HCT116 (cell line): ENCODE measurements at regions not wholly inside any gene's neighbourhood (a gene's known extent, or its start where the extent isn't known, plus 50 kb on each side); places are given as distances from the start of the nearest gene placed in this dataset.

Source experiments
- ATAC-seq: fragments of 200-7000 bp; cut with Tn5 transposase; 2 replicates; pipeline ENCODE4 v1.9.1; 2020; ENCODE audit warnings: mild to moderate bottlenecking, moderate library complexity
- BruUV-seq: library from RNA; stranded (reverse); fragments of 400-500 nt; replicated peaks from 2 replicates; lab custom pipeline; 2021; lab: Mats Ljungman, UMichigan
- CTCF ChIA-PET: fragments of 300-600 bp; sonication (Branson Sonifier 250); formaldehyde crosslinking; loops from one replicate; lab custom pipeline; 2021; ENCODE audit warnings: antibody characterized with exemption; lab: Charles Lee
- POLR2A ChIA-PET: fragments of 300-600, 350-600 bp; sonication (Branson Sonifier 250); formaldehyde crosslinking; loops from one replicate; lab custom pipeline; 2021; ENCODE audit warnings: antibody characterized with exemption; lab: Charles Lee
- RAD21 ChIA-PET, 2 experiments: fragments of 300-600 bp; sonication (Branson Sonifier 250); formaldehyde crosslinking; loops; one replicate each; lab custom pipeline; 2023; ENCODE audit warnings: low total read pairs in 2 of 2; ENCODE audit not compliant: uncharacterized antibody in 2 of 2, unreplicated experiment in 2 of 2, low non-redundant PET in 1 of 2; lab: Charles Lee
- DNase-seq: peaks from one replicate; pipeline ENCODE4 v3.0.0-alpha.2; 2010; ENCODE audit warnings: low read depth, low spot score
- H2AFZ ChIP-seq: fragments of 200-600 bp; shearing (Covaris generic), sonication (generic); 2 replicates; pipeline ENCODE4 v1.6.1; 2017; ENCODE audit warnings: low read depth, mixed run types, mixed read lengths, antibody characterized with exemption, low read length; ENCODE audit not compliant: poor library complexity, severe bottlenecking
- H3K27ac ChIP-seq: 2 replicates; pipeline ENCODE4 v1.5.1; 2012; ENCODE audit warnings: low read depth, low read length
- H3K27me3 ChIP-seq: fragments of 200-600 bp; sonication (generic); 2 replicates; pipeline ENCODE4 v1.6.1; 2016; ENCODE audit warnings: mixed run types, low read length, mixed read lengths; ENCODE audit not compliant: insufficient read depth
- H3K36me3 ChIP-seq, 2 experiments: fragments of 200-500 bp in 1 of 2; fragments of 200-600 bp in 1 of 2; sonication (Bioruptor generic) in 1 of 2; sonication (generic) in 1 of 2; 2 replicates each; pipeline versions ENCODE4 v1.5.1 to v1.6.1; 2014 to 2016; ENCODE audit warnings: low read length in 2 of 2, inconsistent platforms in 1 of 2, mixed read lengths in 1 of 2, mixed run types in 1 of 2; ENCODE audit not compliant: insufficient read depth in 2 of 2, control insufficient read depth in 1 of 2
- H3K4me1 ChIP-seq, 2 experiments: fragments of 200-600 bp in 1 of 2; sonication (generic) in 1 of 2; 2 replicates each; pipeline versions ENCODE4 v1.5.1 to v1.6.1; 2012 to 2017; ENCODE audit warnings: low read length in 2 of 2, inconsistent platforms in 1 of 2, mild to moderate bottlenecking in 1 of 2, mixed read lengths in 1 of 2, mixed run types in 1 of 2, moderate library complexity in 1 of 2; ENCODE audit not compliant: insufficient read depth in 2 of 2, control insufficient read depth in 1 of 2
- H3K4me2 ChIP-seq: fragments of 200-600 bp; sonication (generic); 2 replicates; pipeline ENCODE4 v1.6.1; 2017; ENCODE audit warnings: mixed run types, low read length, mixed read lengths
- H3K4me3 ChIP-seq, 2 experiments: fragments of 200-600 bp in 1 of 2; sonication (generic) in 1 of 2; replicated peaks in 1 of 2; 2 replicates each; pipeline ENCODE4 v1.5.1; 2011 to 2016; ENCODE audit warnings: low read length in 2 of 2, control low read depth in 1 of 2, low read depth in 1 of 2, mild to moderate bottlenecking in 1 of 2, mixed read lengths in 1 of 2, mixed run types in 1 of 2
- H3K79me2 ChIP-seq: fragments of 200-600 bp; sonication (generic); 2 replicates; pipeline ENCODE4 v1.6.1; 2017; ENCODE audit warnings: mild to moderate bottlenecking, mixed run types, low read length, moderate library complexity, mixed read lengths; ENCODE audit not compliant: insufficient read depth
- H3K9ac ChIP-seq: fragments of 200-600 bp; sonication (generic); 2 replicates; pipeline ENCODE4 v1.6.1; 2016; ENCODE audit warnings: low read length, mixed read lengths
- H3K9me2 ChIP-seq: fragments of 200-600 bp; sonication (generic), shearing (Covaris generic); 2 replicates; pipeline ENCODE4 v1.6.1; 2017; ENCODE audit warnings: mixed run types, mild to moderate bottlenecking, moderate library complexity; ENCODE audit not compliant: insufficient read depth
- H3K9me3 ChIP-seq, 2 experiments: fragments of 200-500 bp in 1 of 2; fragments of 200-600 bp in 1 of 2; sonication (Bioruptor generic) in 1 of 2; sonication (generic) in 1 of 2; 2 replicates each; pipeline ENCODE4 v1.6.1; 2014 to 2017; ENCODE audit warnings: low read length in 2 of 2, mixed read lengths in 2 of 2, inconsistent platforms in 1 of 2, low read depth in 1 of 2, mild to moderate bottlenecking in 1 of 2, mixed run types in 1 of 2, moderate library complexity in 1 of 2; ENCODE audit not compliant: control insufficient read depth in 1 of 2, insufficient read depth in 1 of 2
- H4K20me1 ChIP-seq: fragments of 200-600 bp; sonication (generic), shearing (Covaris generic); 2 replicates; pipeline ENCODE4 v1.6.1; 2017; ENCODE audit warnings: mixed run types, mild to moderate bottlenecking, moderate library complexity; ENCODE audit not compliant: insufficient read depth
- CBX3 ChIP-seq: IDR thresholded peaks from 2 replicates; pipeline ENCODE4 v1.6.1; 2012; ENCODE audit warnings: low read depth
- CEBPB ChIP-seq: IDR thresholded peaks from 2 replicates; pipeline ENCODE4 v1.6.1; 2012; ENCODE audit warnings: low read depth
- EGR1 ChIP-seq: IDR thresholded peaks from 2 replicates; pipeline ENCODE4 v1.6.1; 2012; ENCODE audit warnings: low read depth
- ELF1 ChIP-seq: IDR thresholded peaks from 2 replicates; pipeline ENCODE4 v1.6.1; 2012; ENCODE audit warnings: low read depth, borderline replicate concordance
- EZH2 ChIP-seq: fragments of 200-600 bp; sonication (generic); IDR thresholded peaks from 2 replicates; pipeline ENCODE4 v1.6.1; 2017; ENCODE audit warnings: antibody characterized with exemption, mixed run types
- SIN3A ChIP-seq: IDR thresholded peaks from 2 replicates; pipeline ENCODE4 v1.6.1; 2012; ENCODE audit warnings: low read depth
- SRF ChIP-seq: IDR thresholded peaks from 2 replicates; pipeline ENCODE4 v1.6.1; 2012; ENCODE audit warnings: low read depth
- ZFX ChIP-seq: fragments of 450-650 bp; IDR thresholded peaks from 2 replicates; pipeline ENCODE4 v1.6.1; 2017
- intact Hi-C: fragments of 100-400 bp; cut with micrococcal nuclease; formaldehyde crosslinking; loops from 2 replicates; pipeline ENCODE4 v1.10.0; 2022

DNA sequence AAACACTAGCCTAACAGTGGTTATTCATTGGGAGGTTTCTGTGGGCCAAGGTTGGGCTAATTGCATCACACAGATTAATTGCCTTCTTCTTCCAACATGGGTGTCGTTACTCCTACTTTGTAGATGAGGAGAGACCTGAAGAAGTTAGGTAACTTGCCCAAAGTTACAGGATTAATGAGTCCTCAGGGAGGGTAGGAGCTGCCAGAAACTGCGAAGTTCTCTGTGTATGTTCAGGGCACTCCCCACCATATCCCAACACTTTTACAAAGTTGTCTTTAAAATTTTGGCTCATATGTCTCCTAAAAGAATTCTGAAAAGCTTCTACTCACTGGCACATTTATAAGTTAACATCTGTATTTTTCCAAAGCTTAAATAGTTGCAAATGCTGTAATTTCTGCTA lies 323.5 kb upstream of the HSF2 start:
- no peak overlapping the region for H3K4me3 ChIP-seq
- H2AFZ ChIP-seq = peak overlapping the region; percentile 35
- H3K9me2 ChIP-seq = no peaks in the 10 kb centered on the region
- H3K4me2 ChIP-seq = no peak overlapping the region
- ATAC-seq (no peak), DNase-seq (no peak)
- H3K27me3 ChIP-seq = no peaks in the 10 kb centered on the region
- H3K4me1 ChIP-seq = no peaks in the 10 kb centered on the region
- RAD21 ChIA-PET = no interaction called here
- TF ChIP-seq SRF = no peak
- TF ChIP-seq SIN3A = no peak
- TF ChIP-seq EZH2 = no peak
- no peak for TF ChIP-seq ZFX
- H3K36me3 ChIP-seq = no peaks in the 10 kb centered on the region
- POLR2A ChIA-PET = no interaction called here
- H3K27ac ChIP-seq = no peak overlapping the region
- H4K20me1 ChIP-seq = no peaks in the 10 kb centered on the region
- H3K9ac ChIP-seq = no peak overlapping the region
- BruUV-seq = no TSS peak
- CTCF ChIA-PET = no interaction called here
- intact Hi-C loops = no loop called here
- no peaks in the 10 kb centered on the region for H3K9me3 ChIP-seq
- H3K79me2 ChIP-seq = no peaks in the 10 kb centered on the region

DNA sequence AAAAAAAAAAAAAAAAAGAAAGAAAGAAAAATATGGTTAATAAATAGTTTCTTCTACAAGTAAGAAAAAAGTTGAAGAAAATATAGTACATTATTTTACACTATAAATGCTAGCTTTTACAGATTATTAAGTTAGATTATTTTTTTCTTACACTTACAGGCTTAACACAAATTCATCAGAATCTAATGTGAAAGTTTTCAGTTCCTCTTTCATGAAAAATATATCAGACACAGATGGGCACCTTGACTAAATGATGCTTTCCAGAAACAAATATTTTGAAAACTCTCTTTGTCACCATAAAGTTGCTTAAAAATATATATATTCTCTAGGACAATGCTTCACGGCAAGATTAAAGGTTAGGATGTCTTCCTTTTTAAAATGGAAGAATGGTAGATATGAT lies 321.8 kb upstream of the HSF2 start:
- H2AFZ ChIP-seq = no peak overlapping the region
- no peak for TF ChIP-seq EGR1
- TF ChIP-seq CEBPB = no peak
- TF ChIP-seq CBX3 = no peak
- TF ChIP-seq ELF1 = no peak
- TF ChIP-seq, all 23 proteins: peak for 0
- H3K9me3 ChIP-seq = no peaks in the 10 kb centered on the region
- H3K79me2 ChIP-seq = no peaks in the 10 kb centered on the region
- RAD21 ChIA-PET = no interaction called here
- no peak overlapping the region for H3K4me2 ChIP-seq
- ATAC-seq (no peak), DNase-seq (no peak)
- no TSS peak for BruUV-seq
- H3K36me3 ChIP-seq = no peaks in the 10 kb centered on the region
- no peak overlapping the region for H3K27ac ChIP-seq
- no peak overlapping the region for H3K4me3 ChIP-seq
- intact Hi-C loops = no loop called here
- no peaks in the 10 kb centered on the region for H3K9me2 ChIP-seq
- H3K9ac ChIP-seq = no peak overlapping the region
- H3K27me3 ChIP-seq = no peaks in the 10 kb centered on the region
- no peaks in the 10 kb centered on the region for H4K20me1 ChIP-seq
- POLR2A ChIA-PET = no interaction called here
- CTCF ChIA-PET = no interaction called here
- H3K4me1 ChIP-seq = no peaks in the 10 kb centered on the region; a peak in 2 of 4 replicates
